Stimulated activated CD8-positive, alpha-beta memory T cell treated with anti-CD3 and anti-CD28 coated beads, Interleukin-15, amount 100 ng/mL, for 48 hours (primary cell): ENCODE measurements at regions not wholly inside any gene's neighbourhood (a gene's known extent, or its start where the extent isn't known, plus 50 kb on each side); places are given as distances from the start of the nearest gene placed in this dataset.
A peak's percentile ranks its signal among the peaks of the same experiment; 100 is the strongest.

ENCODE experiments used
- DNase-seq, 2 donors: peaks; one replicate each; pipeline ENCODE4 v3.0.0-alpha.2; 2020; ENCODE audit warnings: low read depth in 2 of 2

DNA sequence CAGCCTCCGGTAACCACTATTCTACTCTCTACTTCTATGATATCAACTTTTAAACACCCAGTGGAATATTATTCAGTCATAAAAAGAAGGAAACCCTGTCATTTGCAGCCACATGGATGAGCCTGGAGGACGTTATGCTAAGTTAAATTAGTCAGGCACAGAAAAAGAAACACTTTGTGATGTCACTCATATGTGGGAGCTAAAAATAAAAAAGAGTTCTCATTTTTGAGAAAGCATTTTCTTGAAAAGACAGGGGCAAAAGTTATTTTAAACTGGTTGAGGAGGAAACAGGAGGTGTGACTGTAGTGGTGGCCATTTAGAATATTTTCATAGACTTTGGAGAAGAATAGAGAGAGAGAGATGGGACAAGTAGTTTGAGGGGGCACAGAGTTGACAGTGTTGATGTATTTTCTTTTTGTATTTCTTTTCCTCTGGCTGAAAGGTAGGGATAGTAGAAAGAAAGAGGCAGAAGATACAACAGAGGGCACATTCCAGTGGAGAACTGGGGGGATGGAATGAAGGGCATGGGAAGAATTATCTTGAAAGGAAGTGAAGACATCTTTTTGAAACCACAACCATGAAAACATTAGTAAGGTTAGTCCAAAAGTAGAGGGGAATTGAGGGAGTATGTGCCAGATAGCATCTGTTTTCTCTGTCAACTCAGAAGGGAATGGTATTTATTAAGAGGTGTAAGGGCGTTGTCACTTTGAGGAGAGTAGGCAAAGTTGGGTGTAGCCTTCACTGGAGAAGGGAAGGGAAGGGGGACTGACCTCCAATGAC, 181.3 kb upstream of the GMDS start:
- no peak for DNase-seq

- DNase-seq: no peak
Measured at GRCh38 chr6:2416128-2416712, 170.8 kb upstream of the GMDS start.

GRCh38 chr6:2414885-2415547, 169.6 kb upstream of the GMDS start:
- DNase-seq: no peak

GRCh38 chr6:2412731-2413130, 167.3 kb upstream of the GMDS start:
- DNase-seq: no peak

GRCh38 chr6:2410656-2411380, 165.4 kb upstream of the GMDS start:
- DNase-seq: no peak

DNA sequence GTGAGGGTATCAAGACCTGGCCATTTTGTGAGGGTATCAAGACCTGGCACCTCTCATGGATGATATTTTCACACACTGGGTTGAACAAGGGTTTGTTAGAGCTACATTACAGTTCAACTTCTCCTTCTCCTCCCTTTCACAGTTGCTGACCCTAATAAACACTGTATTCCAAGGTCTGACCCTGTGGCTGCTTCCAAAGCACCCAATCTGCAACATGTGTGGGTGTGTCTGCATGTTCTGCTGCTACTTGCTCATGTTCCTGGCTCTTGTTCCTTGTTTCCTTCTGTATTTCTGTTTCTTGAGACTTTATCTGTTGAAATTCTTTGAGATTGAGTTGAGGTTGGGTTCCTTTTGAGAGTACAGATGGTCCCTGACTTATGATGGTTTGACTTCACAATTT, 162.1 kb upstream of the GMDS start:
- DNase-seq: no peak

GRCh38 chr6:2404211-2404929, 159.0 kb upstream of the GMDS start:
- DNase-seq: no peak

GRCh38 chr6:2403546-2403945, 158.1 kb upstream of the GMDS start:
- DNase-seq: no peak

GRCh38 chr6:2396846-2397630, 151.6 kb upstream of the GMDS start:
- no peak for DNase-seq

DNA sequence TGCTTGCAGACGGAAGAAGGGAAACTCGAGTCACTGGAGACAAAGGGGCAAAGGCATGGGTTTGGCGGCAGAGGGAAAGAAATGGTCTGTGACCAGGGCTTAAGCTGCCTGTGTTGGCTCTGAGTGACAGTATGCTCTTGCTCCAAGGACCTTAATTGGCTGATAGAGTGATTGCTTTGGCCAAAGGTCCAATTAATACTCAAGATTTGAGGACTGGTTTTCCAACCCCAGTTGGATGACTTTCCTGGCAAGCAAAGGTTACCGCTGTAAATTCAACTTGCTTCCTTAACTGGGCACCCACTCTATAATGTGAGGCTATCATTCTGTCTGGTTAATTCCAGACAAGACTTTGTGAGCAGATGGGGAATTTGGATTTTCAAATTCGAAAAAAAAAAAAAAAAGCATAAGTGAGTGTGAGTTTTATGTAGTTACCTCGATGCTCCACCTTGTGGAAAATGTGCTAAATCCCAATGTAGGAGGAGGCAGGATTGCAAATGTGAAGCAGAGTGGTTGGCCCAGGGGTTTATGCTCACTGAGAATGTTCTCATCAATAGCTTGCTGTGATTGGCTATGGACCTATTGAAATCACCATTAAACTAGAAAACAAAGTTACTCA, 150.7 kb upstream of the GMDS start:
- DNase-seq: no peak

DNA sequence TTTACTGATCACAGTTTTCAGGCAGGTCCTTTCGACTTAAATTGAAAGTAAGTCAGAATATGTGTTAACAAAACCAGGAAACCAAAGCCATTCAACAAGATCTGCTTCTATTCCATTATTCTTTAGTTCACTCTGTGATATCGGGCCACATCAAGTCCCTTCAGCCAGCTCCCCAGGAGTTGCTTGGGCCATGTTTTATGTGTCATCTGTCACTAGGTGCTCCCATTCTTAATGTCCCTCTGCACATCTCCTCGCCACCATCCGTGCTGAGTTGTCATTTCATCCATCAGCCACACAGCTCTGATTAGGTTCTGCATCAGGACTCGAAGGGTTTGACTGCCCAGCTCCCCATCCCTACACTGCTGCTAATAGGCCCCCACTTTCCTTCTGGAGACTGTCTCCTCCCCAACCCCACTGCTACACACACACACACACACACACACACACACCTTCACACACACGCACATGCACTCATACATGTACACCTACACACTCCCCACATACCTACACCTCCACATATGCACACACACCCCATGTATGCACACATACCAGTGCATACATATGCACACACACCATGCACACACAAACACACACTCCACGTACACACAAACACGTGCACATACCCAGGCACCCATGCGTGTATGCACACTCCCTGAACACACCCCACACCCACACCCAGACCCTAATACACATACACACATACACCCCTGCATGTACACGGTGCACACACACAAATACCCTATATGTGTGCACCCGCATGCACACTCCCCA, 143.3 kb upstream of the GMDS start:
- DNase-seq: no peak

- peak in 1 of 2 donors; percentile 8 for DNase-seq
Measured at GRCh38 chr6:2387445-2387844, 142.0 kb upstream of the GMDS start.

- DNase-seq: no peak
Measured at GRCh38 chr6:2385471-2385983, 140.1 kb upstream of the GMDS start.

DNA sequence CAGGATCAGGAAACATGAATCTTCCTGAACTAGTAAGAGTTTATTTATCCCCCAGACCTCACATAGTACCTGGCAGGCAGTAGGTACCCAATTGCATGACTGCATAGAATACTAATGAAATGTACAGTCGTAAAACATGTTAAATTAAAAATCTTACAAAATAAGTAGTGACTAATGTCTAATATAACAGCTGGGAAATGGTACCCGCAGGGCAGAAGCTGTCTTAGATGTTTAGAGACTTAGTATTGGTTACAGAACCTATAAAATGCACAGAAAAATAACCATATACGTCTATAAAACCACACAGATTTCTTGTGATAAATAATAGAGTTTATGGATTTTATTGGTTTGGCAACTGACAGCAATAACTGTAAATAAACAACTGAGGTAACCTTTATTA, 139.1 kb upstream of the GMDS start:
- no peak for DNase-seq

- no peak for DNase-seq
Measured at GRCh38 chr6:2381872-2382661, 136.7 kb upstream of the GMDS start.

DNA sequence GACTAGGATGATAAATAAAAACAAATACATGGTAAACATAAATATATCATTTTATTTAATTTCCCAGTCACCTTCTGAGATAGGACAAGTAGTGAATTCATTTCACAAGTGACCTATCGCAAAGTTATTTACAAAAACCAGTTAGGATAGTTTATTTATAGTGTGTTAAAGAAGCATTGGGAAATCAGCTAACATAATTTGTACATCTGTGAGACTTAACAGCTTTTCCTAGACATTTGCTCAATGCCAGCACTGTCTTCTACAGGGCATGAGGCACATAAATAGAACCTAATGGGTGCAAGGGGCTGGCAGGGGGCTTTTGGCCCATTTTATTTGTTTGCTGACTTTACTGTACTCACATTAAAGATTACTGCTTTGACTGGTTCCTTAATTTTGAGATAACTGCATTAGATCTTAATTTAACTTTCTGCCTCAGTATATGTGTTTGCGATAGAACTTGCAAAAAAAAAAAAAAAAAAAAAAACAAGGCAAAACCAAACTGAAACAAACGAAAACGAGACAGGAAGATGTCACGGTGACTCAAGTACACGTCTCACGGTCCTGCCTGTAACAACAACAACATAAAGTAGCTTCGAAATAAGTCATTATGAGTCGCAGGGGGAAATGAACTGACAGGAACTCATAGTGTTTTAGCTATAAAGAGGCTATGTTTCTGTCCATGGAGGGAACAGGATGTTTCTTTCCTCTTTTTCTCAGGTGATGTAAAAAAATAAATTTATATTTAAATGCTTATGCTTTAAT, 133.7 kb upstream of the GMDS start:
- no peak for DNase-seq

- DNase-seq: no peak
Measured at GRCh38 chr6:2378046-2378657, 132.7 kb upstream of the GMDS start.
